NCI-H1694 treated with DMSO at 0.1 percent for 48 hours (cell line): ENCODE measurements at regions not wholly inside any gene's neighbourhood (a gene's known extent, or its start where the extent isn't known, plus 50 kb on each side); places are given as distances from the start of the nearest gene placed in this dataset.

ENCODE experiments used
- DNase-seq: peaks from one replicate; lab custom pipeline; 2025; lab: John Stamatoyannopoulos, UW

GRCh38 chr7:155921086-155921803 is 109.0 kb upstream of the SHH start:
- no peak for DNase-seq

- DNase-seq: no peak
These were observed 107.8 kb upstream of the SHH start for GRCh38 chr7:155920068-155920461.

GRCh38 chr7:155919391-155920067 is 107.3 kb upstream of the SHH start:
- DNase-seq: no peak

- no peak for DNase-seq
These were observed 106.6 kb upstream of the SHH start for GRCh38 chr7:155918720-155919390.

- DNase-seq: no peak
These were observed 105.7 kb upstream of the SHH start for GRCh38 chr7:155917836-155918430.

- DNase-seq: no peak
These were observed 104.8 kb upstream of the SHH start for GRCh38 chr7:155916926-155917655.

- no peak for DNase-seq
These were observed 102.1 kb upstream of the SHH start for GRCh38 chr7:155914341-155914740.

GRCh38 chr7:155913719-155914118 is 101.5 kb upstream of the SHH start:
- DNase-seq: no peak

- DNase-seq: no peak
These were observed 101.0 kb upstream of the SHH start for GRCh38 chr7:155913291-155913690.

- DNase-seq: no peak
These were observed 99.3 kb upstream of the SHH start for GRCh38 chr7:155911471-155912105.

GRCh38 chr7:155908385-155908784 is 96.1 kb upstream of the SHH start:
- DNase-seq: no peak

GRCh38 chr7:155907450-155908200 is 95.4 kb upstream of the SHH start:
- no peak for DNase-seq

- DNase-seq: no peak
These were observed 88.9 kb upstream of the SHH start for GRCh38 chr7:155901176-155901575.

GRCh38 chr7:155899596-155899995 is 87.3 kb upstream of the SHH start:
- no peak for DNase-seq

GRCh38 chr7:155897758-155898386 is 85.6 kb upstream of the SHH start:
- no peak for DNase-seq

- no peak for DNase-seq
These were observed 84.4 kb upstream of the SHH start for GRCh38 chr7:155896531-155897263.

GRCh38 chr7:155893664-155894063 is 81.4 kb upstream of the SHH start:
- no peak for DNase-seq

- no peak for DNase-seq
These were observed 80.9 kb upstream of the SHH start for GRCh38 chr7:155893176-155893575.

- DNase-seq: no peak
These were observed 77.6 kb upstream of the SHH start for GRCh38 chr7:155889636-155890511.
